ENCODE measurements at regions not wholly inside any gene's neighbourhood (a gene's known extent, or its start where the extent isn't known, plus 50 kb on each side); places are given as distances from the start of the nearest gene placed in this dataset.
A peak's percentile ranks its signal among the peaks of the same experiment; 100 is the strongest.
"Not testable (repeated sequence)": the region's sequence is repeated elsewhere in the genome, so short reads cannot be mapped to it uniquely, and the experiment has no call there.

GRCh38 chr2:160550048-160550447 is 56.4 kb upstream of the RBMS1 start:
- no peak for DNase-seq

GRCh38 chr2:160551259-160551658 is 57.7 kb upstream of the RBMS1 start:
- DNase-seq = no peak

- DNase-seq = no peak
These were observed 61.9 kb upstream of the RBMS1 start for GRCh38 chr2:160555420-160556071.

GRCh38 chr2:160557903-160558302 is 64.3 kb upstream of the RBMS1 start:
- DNase-seq = no peak

- no peak for DNase-seq
These were observed 64.9 kb upstream of the RBMS1 start for GRCh38 chr2:160558531-160558930.

GRCh38 chr2:160561551-160562295 is 68.1 kb upstream of the RBMS1 start:
- no peak for DNase-seq

GRCh38 chr2:160562730-160563129 is 69.1 kb upstream of the RBMS1 start:
- DNase-seq = no peak

GRCh38 chr2:160564591-160564990 is 71.0 kb upstream of the RBMS1 start:
- DNase-seq = no peak

- DNase-seq = no peak
These were observed 71.7 kb upstream of the RBMS1 start for GRCh38 chr2:160565099-160565845.

- no peak for DNase-seq
These were observed 73.1 kb upstream of the RBMS1 start for GRCh38 chr2:160566717-160567116.

- DNase-seq = no peak
These were observed 75.2 kb upstream of the RBMS1 start for GRCh38 chr2:160568856-160569255.

GRCh38 chr2:160570376-160570775 is 76.8 kb upstream of the RBMS1 start:
- no peak for DNase-seq

GRCh38 chr2:160574468-160575140 is 81.0 kb upstream of the RBMS1 start:
- DNase-seq = no peak

- no peak for DNase-seq
These were observed 81.8 kb upstream of the RBMS1 start for GRCh38 chr2:160575368-160575767.

GRCh38 chr2:160576054-160576499 is 82.5 kb upstream of the RBMS1 start:
- peak; percentile 39 for DNase-seq

- not testable (repeated sequence) for DNase-seq
These were observed 83.5 kb upstream of the RBMS1 start for GRCh38 chr2:160577081-160577480.

GRCh38 chr2:160581035-160581434 is 87.4 kb upstream of the RBMS1 start:
- no peak for DNase-seq

- DNase-seq = no peak
These were observed 87.8 kb upstream of the RBMS1 start for GRCh38 chr2:160581448-160581847.

GRCh38 chr2:160582081-160582480 is 88.5 kb upstream of the RBMS1 start:
- DNase-seq = no peak

GRCh38 chr2:160582490-160583145 is 89.0 kb upstream of the RBMS1 start:
- DNase-seq = no peak

GRCh38 chr2:160583146-160583535 is 89.5 kb upstream of the RBMS1 start:
- peak; percentile 37 for DNase-seq

- DNase-seq = no peak
These were observed 90.4 kb upstream of the RBMS1 start for GRCh38 chr2:160583813-160584537.
